Type B pancreatic cell (in vitro differentiated cells): ENCODE measurements at regions not wholly inside any gene's neighbourhood (a gene's known extent, or its start where the extent isn't known, plus 50 kb on each side); places are given as distances from the start of the nearest gene placed in this dataset.

Experiments used
- DNase-seq: peaks from one replicate; pipeline ENCODE4 v3.0.0; 2021; ENCODE audit warnings: mixed read lengths; ENCODE audit not compliant: unreplicated experiment; ENCODE audit errors: extremely low spot score
- H3K27ac Mint-ChIP-seq: 2 replicates; pipeline ENCODE4 v1.8.0; 2021; ENCODE audit warnings: mild to moderate bottlenecking, mixed read lengths
- H3K27me3 Mint-ChIP-seq: 2 replicates; pipeline ENCODE4 v1.8.0; 2021; ENCODE audit warnings: mixed read lengths
- H3K36me3 Mint-ChIP-seq: 2 replicates; pipeline ENCODE4 v1.8.0; 2021; ENCODE audit warnings: mixed read lengths
- H3K4me1 Mint-ChIP-seq: one replicate; pipeline ENCODE4 v1.8.0; 2021; ENCODE audit warnings: mixed read lengths; ENCODE audit not compliant: unreplicated experiment
- H3K4me3 Mint-ChIP-seq: 2 replicates; pipeline ENCODE4 v1.8.0; 2021; ENCODE audit warnings: mild to moderate bottlenecking, mixed read lengths
- H3K9me3 Mint-ChIP-seq: 2 replicates; pipeline ENCODE4 v1.8.0; 2021; ENCODE audit warnings: mixed read lengths
- CTCF ChIP-seq: fragments of 200-600 bp; sonication (generic); conservative IDR thresholded peaks from 2 replicates; pipeline ENCODE4 v1.5.0; 2021; ENCODE audit warnings: antibody characterized with exemption, mild to moderate bottlenecking

- no peaks in the 10 kb centered on the region for H3K9me3 Mint-ChIP-seq
- H3K4me3 Mint-ChIP-seq: no peak overlapping the region
- no peak for DNase-seq
- no peaks in the 10 kb centered on the region for H3K36me3 Mint-ChIP-seq
- no peaks in the 10 kb centered on the region for H3K27me3 Mint-ChIP-seq
- TF ChIP-seq CTCF: no peak
- H3K27ac Mint-ChIP-seq: no peak overlapping the region
- no peaks in the 10 kb centered on the region for H3K4me1 Mint-ChIP-seq
These were observed 471.0 kb upstream of the MEF2C start for GRCh38 chr5:89353837-89354551.

GRCh38 chr5:89351975-89352374 is 469.0 kb upstream of the MEF2C start:
- Mint-ChIP-seq H3K36me3 (no peaks in the 10 kb centered on the region), H3K27ac (no peak overlapping the region), H3K4me1 (no peaks in the 10 kb centered on the region), H3K9me3 (no peaks in the 10 kb centered on the region), H3K27me3 (no peaks in the 10 kb centered on the region), H3K4me3 (no peak overlapping the region)
- TF ChIP-seq CTCF: no peak
- no peak for DNase-seq

GRCh38 chr5:89351222-89351621 is 468.2 kb upstream of the MEF2C start:
- Mint-ChIP-seq H3K36me3 (no peaks in the 10 kb centered on the region), H3K27me3 (no peaks in the 10 kb centered on the region), H3K4me1 (no peaks in the 10 kb centered on the region), H3K27ac (no peak overlapping the region), H3K9me3 (no peaks in the 10 kb centered on the region), H3K4me3 (no peak overlapping the region)
- TF ChIP-seq CTCF: no peak
- DNase-seq: no peak

DNA sequence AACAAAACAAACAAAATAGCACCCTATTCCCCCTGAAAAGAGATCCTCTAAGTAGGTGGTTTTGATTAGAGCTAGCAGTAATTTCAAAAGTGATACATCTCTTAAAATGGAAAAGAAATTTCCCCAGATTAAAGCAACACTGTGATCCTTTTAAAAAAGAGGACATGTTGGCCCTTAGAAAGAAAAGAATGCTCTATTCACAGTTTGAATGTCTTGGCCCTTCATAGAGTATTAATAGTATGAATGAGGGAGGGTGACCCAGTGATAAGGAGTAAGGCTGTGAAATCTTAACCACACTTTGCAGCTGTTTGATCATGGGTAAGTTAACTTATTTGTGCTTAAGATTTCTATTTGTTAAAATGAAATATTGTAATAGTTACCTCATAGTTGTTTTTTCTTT is 467.7 kb upstream of the MEF2C start:
- H3K27ac Mint-ChIP-seq: no peak overlapping the region
- no peaks in the 10 kb centered on the region for H3K27me3 Mint-ChIP-seq
- H3K4me1 Mint-ChIP-seq: no peaks in the 10 kb centered on the region
- no peaks in the 10 kb centered on the region for H3K36me3 Mint-ChIP-seq
- no peak for TF ChIP-seq CTCF
- H3K9me3 Mint-ChIP-seq: no peaks in the 10 kb centered on the region
- DNase-seq: no peak
- no peak overlapping the region for H3K4me3 Mint-ChIP-seq

GRCh38 chr5:89349246-89349980 is 466.4 kb upstream of the MEF2C start:
- no peaks in the 10 kb centered on the region for H3K27me3 Mint-ChIP-seq
- H3K4me1 Mint-ChIP-seq: no peaks in the 10 kb centered on the region
- H3K4me3 Mint-ChIP-seq: no peak overlapping the region
- no peaks in the 10 kb centered on the region for H3K9me3 Mint-ChIP-seq
- no peak overlapping the region for H3K27ac Mint-ChIP-seq
- TF ChIP-seq CTCF: no peak
- no peaks in the 10 kb centered on the region for H3K36me3 Mint-ChIP-seq
- DNase-seq: no peak
